Pancreas (tissue), 10 donors: ENCODE measurements at regions not wholly inside any gene's neighbourhood (a gene's known extent, or its start where the extent isn't known, plus 50 kb on each side); places are given as distances from the start of the nearest gene placed in this dataset.

Source experiments
- ATAC-seq, 4 donors: fragments of 200-7000 bp; cut with Tn5 transposase; one replicate each; pipeline versions ENCODE4 v1.8.0 to v1.9.1; 2020; ENCODE audit warnings: mild to moderate bottlenecking in 4 of 4, moderate library complexity in 4 of 4
- DNase-seq, 6 donors: peaks; one replicate each; pipeline ENCODE4 v3.0.0-alpha.2; 2020
- FAIRE-seq: peaks from 2 replicates; lab custom pipeline; 2012; peaks lifted over from hg19 to GRCh38; lab: Jason Lieb, UNC
- H3K27ac ChIP-seq, 4 donors: fragments of 200-600 bp; sonication (generic); 1 replicate in 3 of 4; 2 replicates in 1 of 4; pipeline versions ENCODE4 v1.5.0 to v1.8.0; 2020
- H3K27me3 ChIP-seq, 4 donors: fragments of 200-600 bp; one replicate each; pipeline ENCODE4 v1.8.0; 2021
- H3K36me3 ChIP-seq, 3 donors: fragments of 200-600 bp; sonication (generic) in 1 of 3; one replicate each; pipeline versions ENCODE4 v1.5.0 to v1.8.0; 2020 to 2021
- H3K4me1 ChIP-seq, 3 donors: fragments of 200-600 bp; one replicate each; pipeline ENCODE4 v1.8.0; 2021
- H3K4me3 ChIP-seq, 4 donors: fragments of 200-600 bp; sonication (generic) in 2 of 4; one replicate each; pipeline versions ENCODE4 v1.5.0 to v1.8.0; 2020 to 2021
- H3K9me3 ChIP-seq, 4 donors: fragments of 200-600 bp; one replicate each; pipeline ENCODE4 v1.8.0; 2021
- CTCF ChIP-seq, 4 donors: fragments of 200-600 bp; sonication (generic) in 3 of 4; IDR thresholded peaks; one replicate each; pipeline versions ENCODE4 v1.5.0 to v1.8.0; 2021; ENCODE audit warnings: antibody characterized with exemption in 4 of 4
- WGBS, 2 donors: extraction: QIAGEN DNeasy Blood & Tissue Kit; methylation state at CpG; one replicate each; pipeline ENCODE4 v1.1.7; 2013; 5-methylcytosine and 5-hydroxymethylcytosine counted together
- intact Hi-C, 3 donors: fragments of 100-400 bp; cut with DNase I; formaldehyde crosslinking; loops; one replicate each; pipeline versions ENCODE4 v1.11.1 to v1.14.2; 2022
- donor health status: healthy with polysubstance abuse.
- donor health status: DM: no; HTN: no; CAD: no; lungs with moderate emphysema.
- donor health status: DM: no; HTN: no; CAD: no.
- donor health status: control.
- donor health status: control.
- donor health status: Bipolar disorder and iron deficiency.
- donor health status: DM: yes; HTN: yes; CAD: no.
- donor health status: DM: no; HTN: no; CAD: no.
- donor health status: DM: no; HTN: no; CAD: no.
- donor health status: DM: yes; HTN: yes; CAD: no.

GRCh38 chr6:169944061-169944337 lies 192.6 kb downstream of the ERMARD start:
- Histone ChIP-seq H3K4me3 (no peak overlapping the region), H3K27me3 (no peaks in the 10 kb centered on the region), H3K27ac (no peak overlapping the region), H3K4me1 (peaks cover 3 to 7% (median 6%) of the 10 kb centered on the region in 3 donors), H3K9me3 (no peaks in the 10 kb centered on the region), H3K36me3 (no peaks in the 10 kb centered on the region)
- ATAC-seq (no peak), DNase-seq (no peak), FAIRE-seq (no peak)
- intact Hi-C loops: no loop called here
- no peak for TF ChIP-seq CTCF (IDR thresholded peaks at IDR 0.05)

- intact Hi-C loops: no loop called here
- H3K9me3 ChIP-seq: no peaks in the 10 kb centered on the region
- peaks cover 3 to 7% (median 6%) of the 10 kb centered on the region in 3 donors for H3K4me1 ChIP-seq
- H3K4me3 ChIP-seq: no peak overlapping the region
- no peak for DNase-seq
- no peak for FAIRE-seq
- TF ChIP-seq CTCF (IDR thresholded peaks at IDR 0.05): no peak
- H3K27ac ChIP-seq: no peak overlapping the region
- no peak for ATAC-seq
- WGBS, 2 donors: 76 to 77% methylated on average over 7 of the region's 7 CpGs
- H3K36me3 ChIP-seq: no peaks in the 10 kb centered on the region
- no peaks in the 10 kb centered on the region for H3K27me3 ChIP-seq
Observed at GRCh38 chr6:169943241-169944060, 192.0 kb downstream of the ERMARD start.

GRCh38 chr6:169942173-169942572 lies 190.8 kb downstream of the ERMARD start:
- H3K4me1 ChIP-seq: peaks cover 3 to 7% (median 6%) of the 10 kb centered on the region in 3 donors
- FAIRE-seq: no peak

GRCh38 chr6:169940481-169941271 lies 189.3 kb downstream of the ERMARD start:
- Histone ChIP-seq H3K36me3 (no peaks in the 10 kb centered on the region), H3K27ac (no peak overlapping the region), H3K9me3 (no peaks in the 10 kb centered on the region), H3K4me3 (no peak overlapping the region), H3K4me1 (peaks cover 3 to 7% (median 6%) of the 10 kb centered on the region in 3 donors), H3K27me3 (no peaks in the 10 kb centered on the region)
- TF ChIP-seq CTCF (IDR thresholded peaks at IDR 0.05): no peak
- peak in 1 of 6 donors; percentile 60 for DNase-seq
- WGBS, 2 donors: 79 to 80% methylated on average over 26 of the region's 26 CpGs
- no peak for FAIRE-seq
- intact Hi-C loops: no loop called here
- ATAC-seq: peak in 3 of 4 donors; percentile 13 to 45 (median 43)

More at GRCh38 chr6:169942173-169942572, 190.8 kb downstream of the ERMARD start:
- no peaks in the 10 kb centered on the region for H3K27me3 ChIP-seq
- no peak for TF ChIP-seq CTCF (IDR thresholded peaks at IDR 0.05)
- H3K9me3 ChIP-seq: no peaks in the 10 kb centered on the region
- DNase-seq (no peak), ATAC-seq (peak in 2 of 4 donors; percentile 68 to 83)
- H3K4me3 ChIP-seq: no peak overlapping the region
- intact Hi-C loops: no loop called here
- H3K36me3 ChIP-seq: no peaks in the 10 kb centered on the region
- no peak overlapping the region for H3K27ac ChIP-seq
